ENCODE measurements at regions not wholly inside any gene's neighbourhood (a gene's known extent, or its start where the extent isn't known, plus 50 kb on each side); places are given as distances from the start of the nearest gene placed in this dataset.

- TF ChIP-seq, protein P1, sequence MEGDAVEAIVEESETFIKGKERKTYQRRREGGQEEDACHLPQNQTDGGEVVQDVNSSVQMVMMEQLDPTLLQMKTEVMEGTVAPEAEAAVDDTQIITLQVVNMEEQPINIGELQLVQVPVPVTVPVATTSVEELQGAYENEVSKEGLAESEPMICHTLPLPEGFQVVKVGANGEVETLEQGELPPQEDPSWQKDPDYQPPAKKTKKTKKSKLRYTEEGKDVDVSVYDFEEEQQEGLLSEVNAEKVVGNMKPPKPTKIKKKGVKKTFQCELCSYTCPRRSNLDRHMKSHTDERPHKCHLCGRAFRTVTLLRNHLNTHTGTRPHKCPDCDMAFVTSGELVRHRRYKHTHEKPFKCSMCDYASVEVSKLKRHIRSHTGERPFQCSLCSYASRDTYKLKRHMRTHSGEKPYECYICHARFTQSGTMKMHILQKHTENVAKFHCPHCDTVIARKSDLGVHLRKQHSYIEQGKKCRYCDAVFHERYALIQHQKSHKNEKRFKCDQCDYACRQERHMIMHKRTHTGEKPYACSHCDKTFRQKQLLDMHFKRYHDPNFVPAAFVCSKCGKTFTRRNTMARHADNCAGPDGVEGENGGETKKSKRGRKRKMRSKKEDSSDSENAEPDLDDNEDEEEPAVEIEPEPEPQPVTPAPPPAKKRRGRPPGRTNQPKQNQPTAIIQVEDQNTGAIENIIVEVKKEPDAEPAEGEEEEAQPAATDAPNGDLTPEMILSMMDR (IDR thresholded peaks at IDR 0.05): no peak
- TF ChIP-seq TEAD4 (IDR thresholded peaks at IDR 0.05; ENCODE audit: borderline replicate concordance, insufficient read depth) (no peak), POLR2AphosphoS5 (IDR thresholded peaks at IDR 0.05; ENCODE audit: low read depth, low read length) (no peak), MXI1 (IDR thresholded peaks at IDR 0.05; ENCODE audit: low read depth, low read length) (no peak), FOSL2 (IDR thresholded peaks at IDR 0.05; ENCODE audit: borderline replicate concordance, low read depth) (no peak), REST (IDR thresholded peaks at IDR 0.05; ENCODE audit: low read depth, low read length) (no peak), EZH2phosphoT487 (IDR thresholded peaks at IDR 0.05; ENCODE audit: borderline replicate concordance, low read depth) (no peak), NRF1 (IDR thresholded peaks at IDR 0.05; ENCODE audit: low read depth, low read length) (no peak)
- TF ChIP-seq, protein P2, sequence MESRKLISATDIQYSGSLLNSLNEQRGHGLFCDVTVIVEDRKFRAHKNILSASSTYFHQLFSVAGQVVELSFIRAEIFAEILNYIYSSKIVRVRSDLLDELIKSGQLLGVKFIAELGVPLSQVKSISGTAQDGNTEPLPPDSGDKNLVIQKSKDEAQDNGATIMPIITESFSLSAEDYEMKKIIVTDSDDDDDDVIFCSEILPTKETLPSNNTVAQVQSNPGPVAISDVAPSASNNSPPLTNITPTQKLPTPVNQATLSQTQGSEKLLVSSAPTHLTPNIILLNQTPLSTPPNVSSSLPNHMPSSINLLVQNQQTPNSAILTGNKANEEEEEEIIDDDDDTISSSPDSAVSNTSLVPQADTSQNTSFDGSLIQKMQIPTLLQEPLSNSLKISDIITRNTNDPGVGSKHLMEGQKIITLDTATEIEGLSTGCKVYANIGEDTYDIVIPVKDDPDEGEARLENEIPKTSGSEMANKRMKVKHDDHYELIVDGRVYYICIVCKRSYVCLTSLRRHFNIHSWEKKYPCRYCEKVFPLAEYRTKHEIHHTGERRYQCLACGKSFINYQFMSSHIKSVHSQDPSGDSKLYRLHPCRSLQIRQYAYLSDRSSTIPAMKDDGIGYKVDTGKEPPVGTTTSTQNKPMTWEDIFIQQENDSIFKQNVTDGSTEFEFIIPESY (IDR thresholded peaks at IDR 0.05; ENCODE audit: borderline replicate concordance, low read depth): no peak
These were observed 134.0 kb upstream of the PODXL start for GRCh38 chr7:131690441-131690840.

Data from SK-N-SH (cell line).